ES-I3 (cell line): ENCODE measurements at regions not wholly inside any gene's neighbourhood (a gene's known extent, or its start where the extent isn't known, plus 50 kb on each side); places are given as distances from the start of the nearest gene placed in this dataset.

Source experiments
- H3K36me3 ChIP-seq: 2 replicates; pipeline ENCODE4 v1.6.1; 2013; ENCODE audit warnings: mild to moderate bottlenecking, low read length, control low read depth, moderate library complexity; ENCODE audit not compliant: insufficient read depth
- H3K4me1 ChIP-seq: 2 replicates; pipeline ENCODE4 v1.6.1; 2013; ENCODE audit warnings: mild to moderate bottlenecking, control low read depth, low read length; ENCODE audit not compliant: insufficient read depth
- H3K9ac ChIP-seq: 2 replicates; pipeline ENCODE4 v1.6.1; 2013; ENCODE audit warnings: low read depth, mild to moderate bottlenecking, low read length, moderate library complexity
- H3K9me3 ChIP-seq: 2 replicates; pipeline ENCODE4 v1.6.1; 2013; ENCODE audit warnings: mild to moderate bottlenecking, low read length, moderate library complexity; ENCODE audit not compliant: control insufficient read depth, insufficient read depth

DNA sequence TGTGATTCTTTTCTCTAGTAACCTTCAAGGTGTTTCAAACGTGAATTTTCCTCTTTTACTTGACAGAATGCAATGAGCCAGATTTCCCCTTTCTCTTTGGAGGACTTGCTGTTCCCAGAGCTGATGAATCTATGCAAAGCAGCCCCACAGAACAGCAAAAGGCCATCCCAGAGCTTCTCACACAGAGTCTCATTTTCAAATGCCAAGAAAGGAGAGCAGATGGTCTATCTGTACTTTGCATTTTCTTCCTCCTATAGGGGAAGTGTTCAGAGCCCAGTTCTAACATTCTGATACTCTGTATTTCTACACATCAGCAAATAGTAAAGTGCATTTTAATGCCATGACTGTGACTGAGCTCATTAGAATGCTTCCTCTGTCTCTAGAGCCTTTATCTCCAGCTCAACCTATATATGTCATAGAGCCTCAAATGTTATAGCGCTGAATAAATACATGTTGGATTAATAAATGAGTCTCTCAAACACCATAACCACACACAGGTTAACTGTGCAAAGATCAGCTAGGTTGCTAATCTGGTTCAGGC is 81.8 kb upstream of the EYA4 start:
- no peaks in the 10 kb centered on the region for H3K9me3 ChIP-seq
- H3K36me3 ChIP-seq: no peaks in the 10 kb centered on the region
- H3K9ac ChIP-seq: no peak overlapping the region
- no peaks in the 10 kb centered on the region; the same call in 1 of the 2 replicates for H3K4me1 ChIP-seq

DNA sequence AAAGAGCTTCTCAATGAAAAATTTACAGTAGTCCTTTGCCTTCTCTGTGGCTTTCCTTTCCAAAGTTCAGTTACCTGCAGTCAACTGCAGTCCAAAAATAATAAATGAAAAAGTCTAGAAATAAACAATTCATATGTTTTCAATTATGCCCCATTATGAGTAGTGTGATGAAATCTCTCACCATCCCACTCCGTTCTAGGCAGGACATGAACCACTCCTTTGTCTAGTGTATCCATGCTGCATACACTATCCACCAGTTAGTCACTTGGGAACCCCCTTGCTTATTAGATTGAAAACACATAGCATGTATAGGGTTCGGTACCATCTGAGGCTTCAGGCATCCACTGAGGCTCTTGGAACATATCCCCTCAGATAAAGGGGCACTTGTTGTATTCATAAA is 80.6 kb upstream of the EYA4 start:
- Histone ChIP-seq H3K36me3 (no peaks in the 10 kb centered on the region), H3K9me3 (no peaks in the 10 kb centered on the region), H3K4me1 (no peaks in the 10 kb centered on the region; the same call in 1 of the 2 replicates), H3K9ac (no peak overlapping the region)

DNA sequence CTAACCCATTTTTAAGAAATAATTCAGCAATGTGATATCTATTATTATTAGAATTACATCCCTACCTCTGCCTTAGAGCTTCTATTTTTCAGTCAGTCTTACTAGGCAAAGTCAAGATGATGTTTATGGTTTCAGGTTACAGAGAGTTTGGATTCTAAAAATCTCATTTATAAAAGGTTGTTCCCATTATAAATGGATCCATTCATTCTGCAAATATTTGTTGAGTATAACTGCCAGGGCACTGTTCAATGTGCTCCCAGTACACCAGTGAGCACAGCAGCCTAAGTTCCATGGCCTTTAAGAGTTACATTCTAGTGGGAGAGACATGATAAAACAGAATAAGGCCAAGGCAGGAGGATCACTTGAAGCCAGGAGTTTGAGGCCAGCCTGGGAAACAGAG is 75.9 kb upstream of the EYA4 start:
- H3K36me3 ChIP-seq: no peaks in the 10 kb centered on the region

DNA sequence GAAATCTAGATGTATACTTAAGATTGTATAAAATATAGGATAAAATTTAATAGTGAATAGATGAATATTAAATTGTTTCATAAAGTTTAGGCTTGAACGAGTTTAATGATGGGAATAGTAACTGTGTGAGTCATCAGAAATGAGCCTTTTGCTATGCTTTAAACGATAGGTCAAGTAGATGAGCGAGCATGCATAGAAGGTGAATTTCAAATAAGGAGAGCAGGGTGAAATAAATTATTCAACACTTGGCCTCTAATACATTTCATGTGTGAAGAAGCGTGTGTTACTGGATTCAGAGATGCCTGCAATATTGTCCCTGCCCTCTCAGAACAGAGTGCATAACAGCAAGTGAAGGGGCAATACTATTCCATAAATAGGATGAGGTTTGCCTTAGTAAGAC is 74.4 kb upstream of the EYA4 start:
- Histone ChIP-seq H3K9ac (no peak overlapping the region), H3K4me1 (peaks cover 11% of the 10 kb centered on the region; the same call in 1 of the 2 replicates), H3K36me3 (no peaks in the 10 kb centered on the region)

More for the DNA sequence above, 75.9 kb upstream of the EYA4 start:
- Histone ChIP-seq H3K9ac (no peak overlapping the region), H3K9me3 (no peaks in the 10 kb centered on the region), H3K4me1 (peaks cover 11% of the 10 kb centered on the region; the same call in 1 of the 2 replicates)

DNA sequence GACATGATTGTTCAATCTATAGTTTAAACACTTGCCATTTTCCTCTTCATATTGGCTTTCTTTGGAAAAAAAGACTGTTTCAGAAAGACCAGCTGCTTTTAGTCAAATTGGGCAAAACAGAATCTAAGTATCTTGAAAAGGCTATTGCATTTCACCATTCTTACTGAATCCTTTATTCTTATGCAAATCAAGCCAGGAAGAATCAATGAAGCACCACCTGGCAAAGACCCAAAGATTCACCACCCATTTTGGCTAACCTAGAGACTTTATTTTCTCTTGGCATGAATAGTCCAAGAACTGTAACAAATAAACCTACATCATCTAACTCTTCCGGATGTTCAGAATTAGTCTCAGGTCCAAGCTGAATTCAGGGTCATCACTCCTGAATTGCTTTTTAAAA is 71.3 kb upstream of the EYA4 start:
- Histone ChIP-seq H3K9ac (no peak overlapping the region), H3K9me3 (peaks cover 5% of the 10 kb centered on the region; the same call in 1 of the 2 replicates), H3K4me1 (peaks cover 11% of the 10 kb centered on the region; the same call in 1 of the 2 replicates), H3K36me3 (no peaks in the 10 kb centered on the region)

More for the DNA sequence above, 74.4 kb upstream of the EYA4 start:
- H3K9me3 ChIP-seq: no peaks in the 10 kb centered on the region

DNA sequence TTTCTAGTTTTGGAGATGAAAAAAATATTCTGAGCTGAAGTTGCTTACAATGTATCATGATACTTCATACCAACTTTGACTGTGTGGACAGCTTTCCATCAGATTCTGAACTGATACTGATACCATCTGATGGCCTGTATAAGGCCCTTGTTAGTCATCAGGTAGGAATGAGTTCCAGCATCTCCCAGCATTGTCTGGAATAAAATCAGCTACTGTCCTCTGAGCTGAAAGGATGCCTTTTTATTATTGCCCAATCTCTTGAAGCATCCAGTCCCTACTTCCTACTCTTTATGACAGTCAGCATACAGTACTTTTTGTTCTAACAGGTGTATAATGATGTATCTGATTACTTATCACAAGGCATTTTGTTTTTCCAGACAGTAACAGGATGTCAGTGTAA is 70.6 kb upstream of the EYA4 start:
- H3K36me3 ChIP-seq: no peaks in the 10 kb centered on the region

DNA sequence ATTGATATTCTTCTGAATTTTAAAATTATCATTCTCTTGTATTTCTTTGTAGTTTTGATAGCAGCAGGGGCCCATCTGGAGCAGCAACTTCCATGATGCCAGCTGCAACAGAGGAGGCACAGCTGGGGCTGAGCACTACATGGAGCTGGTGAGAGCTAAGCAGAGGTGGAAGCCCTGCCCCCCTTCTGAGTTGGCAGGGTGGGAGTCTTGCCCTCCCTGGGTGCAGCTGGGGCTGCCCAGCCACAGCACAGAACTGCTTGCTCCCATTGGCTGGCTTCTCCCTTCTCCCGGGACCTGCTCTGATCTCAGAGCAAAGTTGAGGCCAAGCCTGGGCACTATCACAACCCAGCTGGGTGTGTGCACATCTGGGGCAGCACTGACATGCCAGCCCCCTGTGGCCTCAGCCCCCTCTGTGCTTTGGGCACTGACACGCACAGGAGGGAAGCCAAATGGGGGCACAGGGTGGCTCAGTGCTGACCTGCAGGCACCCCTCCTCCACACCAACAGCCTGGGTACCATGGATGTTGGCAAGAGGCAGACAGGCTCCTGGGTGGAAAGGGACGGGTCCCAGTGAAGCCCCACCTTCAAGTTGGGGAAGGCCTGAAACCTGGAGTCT is 69.1 kb upstream of the EYA4 start:
- Histone ChIP-seq H3K36me3 (no peaks in the 10 kb centered on the region), H3K9me3 (peaks cover 5% of the 10 kb centered on the region; the same call in 1 of the 2 replicates), H3K4me1 (peaks cover 11% of the 10 kb centered on the region; the same call in 1 of the 2 replicates), H3K9ac (no peak overlapping the region)

More for the DNA sequence above, 70.6 kb upstream of the EYA4 start:
- Histone ChIP-seq H3K9ac (no peak overlapping the region), H3K4me1 (peaks cover 11% of the 10 kb centered on the region; the same call in 1 of the 2 replicates), H3K9me3 (peaks cover 5% of the 10 kb centered on the region; the same call in 1 of the 2 replicates)

DNA sequence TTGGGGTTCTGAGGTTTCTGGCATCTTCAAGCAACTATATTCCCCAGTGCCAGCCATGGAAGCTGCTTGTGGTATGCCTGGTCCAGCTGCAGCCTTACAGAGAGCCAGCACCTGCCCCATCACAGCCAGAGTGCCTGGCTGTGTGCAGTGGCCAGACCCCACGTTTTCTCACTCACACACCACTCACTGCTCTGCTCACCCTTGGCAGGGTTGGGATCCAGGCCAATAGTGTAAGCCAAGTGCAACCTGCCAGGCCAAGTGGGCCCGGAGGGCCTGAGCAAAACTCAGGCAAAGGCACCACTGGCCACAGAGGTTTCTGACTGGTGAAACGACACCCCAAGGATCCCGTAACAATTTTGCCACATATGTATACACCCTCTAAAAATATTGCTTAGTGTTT is 67.9 kb upstream of the EYA4 start:
- Histone ChIP-seq H3K36me3 (no peaks in the 10 kb centered on the region), H3K4me1 (peaks cover 11% of the 10 kb centered on the region; the same call in 1 of the 2 replicates), H3K9me3 (peaks cover 5% of the 10 kb centered on the region; the same call in 1 of the 2 replicates), H3K9ac (no peak overlapping the region)

DNA sequence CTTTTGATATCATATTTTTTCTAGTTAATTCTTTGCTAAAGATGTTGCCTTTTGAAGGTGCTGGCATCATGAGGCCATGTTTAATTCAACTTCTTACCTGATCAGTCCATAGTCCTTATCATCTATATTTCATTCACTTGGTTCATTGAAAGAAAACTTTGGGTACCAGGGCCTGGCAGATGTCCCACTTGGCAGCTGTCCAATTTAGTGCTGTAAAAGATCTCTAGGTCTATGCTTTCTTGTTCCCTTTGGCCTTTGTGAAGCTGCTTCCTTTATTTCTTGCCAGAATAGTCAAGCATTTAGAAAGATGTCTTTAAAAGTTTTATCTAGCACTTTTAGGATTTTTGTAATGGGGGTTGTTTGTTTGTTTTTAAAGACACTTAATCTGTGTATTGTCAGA is 61.7 kb upstream of the EYA4 start:
- H3K4me1 ChIP-seq: no peaks in the 10 kb centered on the region
- H3K9me3 ChIP-seq: no peaks in the 10 kb centered on the region
- H3K36me3 ChIP-seq: no peaks in the 10 kb centered on the region
- no peak overlapping the region for H3K9ac ChIP-seq

DNA sequence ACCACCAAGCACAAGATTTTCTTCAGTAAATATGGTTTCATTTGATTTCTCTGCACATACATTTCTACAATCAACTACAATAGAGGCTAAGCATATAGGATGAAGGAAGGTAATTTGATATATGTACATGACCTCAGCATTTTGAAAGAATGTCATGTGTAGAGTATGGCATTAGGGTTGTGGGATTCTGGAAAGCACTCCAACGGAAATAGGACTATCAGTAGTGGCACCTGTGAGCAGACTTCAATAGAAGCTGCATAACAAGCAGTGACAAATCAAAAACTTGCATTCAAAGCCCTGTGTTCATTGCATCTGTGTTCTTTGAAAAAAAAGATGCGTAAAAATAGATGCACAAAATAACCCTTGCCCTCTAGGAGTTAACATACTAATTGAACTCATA is 57.5 kb upstream of the EYA4 start:
- H3K4me1 ChIP-seq: peaks cover 11% of the 10 kb centered on the region
- no peaks in the 10 kb centered on the region for H3K36me3 ChIP-seq
- no peaks in the 10 kb centered on the region for H3K9me3 ChIP-seq
- H3K9ac ChIP-seq: no peak overlapping the region

DNA sequence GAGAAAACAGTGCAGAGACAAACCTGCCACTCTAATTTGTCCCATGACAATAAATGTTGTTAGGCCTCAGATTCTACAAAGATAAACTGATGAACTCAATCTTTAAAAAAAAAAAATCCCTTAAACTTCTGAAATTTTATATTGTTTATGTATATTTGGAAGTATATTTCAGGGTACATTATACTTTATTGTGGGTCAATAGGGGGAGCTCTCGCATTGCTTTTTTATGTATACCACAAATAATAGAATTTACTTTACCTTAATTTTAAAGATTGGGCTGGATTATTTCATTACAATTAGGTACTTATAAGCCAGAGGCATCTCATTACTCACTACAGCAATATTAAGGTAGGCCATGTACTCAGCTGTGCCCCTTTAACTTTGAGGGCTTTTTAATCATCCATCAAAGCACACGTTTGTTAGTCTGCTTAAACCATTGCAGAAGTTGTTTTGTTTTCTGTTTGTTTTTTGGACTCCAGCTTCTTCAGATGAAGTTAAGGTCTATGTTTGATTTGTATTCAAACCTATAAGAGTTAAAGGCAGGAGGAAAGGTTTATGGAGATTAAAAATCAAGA is 56.3 kb upstream of the EYA4 start:
- peaks cover 14% of the 10 kb centered on the region for H3K4me1 ChIP-seq

DNA sequence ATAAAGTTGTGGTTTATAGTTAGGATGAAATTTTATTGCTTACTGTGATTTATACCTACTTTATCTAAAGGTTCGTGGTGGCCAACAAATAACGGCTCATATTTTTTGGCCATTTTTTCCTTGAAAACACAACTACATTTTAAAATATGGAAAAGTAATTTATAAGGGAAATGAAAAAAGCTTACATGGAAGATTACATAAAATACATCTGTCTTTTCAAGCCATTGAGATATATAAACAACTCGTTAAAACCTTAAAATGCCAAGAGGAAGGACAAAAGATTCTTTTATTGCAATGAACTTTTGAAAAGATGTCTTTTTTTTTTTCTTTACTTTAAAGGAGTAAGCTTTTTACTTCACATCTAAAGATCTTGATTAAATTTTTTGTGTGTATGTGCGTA is 55.4 kb upstream of the EYA4 start:
- Histone ChIP-seq H3K9me3 (no peaks in the 10 kb centered on the region), H3K36me3 (no peaks in the 10 kb centered on the region), H3K4me1 (peaks cover 14% of the 10 kb centered on the region), H3K9ac (no peak overlapping the region)

More for the DNA sequence above, 56.3 kb upstream of the EYA4 start:
- Histone ChIP-seq H3K36me3 (no peaks in the 10 kb centered on the region), H3K9ac (no peak overlapping the region), H3K9me3 (no peaks in the 10 kb centered on the region)

DNA sequence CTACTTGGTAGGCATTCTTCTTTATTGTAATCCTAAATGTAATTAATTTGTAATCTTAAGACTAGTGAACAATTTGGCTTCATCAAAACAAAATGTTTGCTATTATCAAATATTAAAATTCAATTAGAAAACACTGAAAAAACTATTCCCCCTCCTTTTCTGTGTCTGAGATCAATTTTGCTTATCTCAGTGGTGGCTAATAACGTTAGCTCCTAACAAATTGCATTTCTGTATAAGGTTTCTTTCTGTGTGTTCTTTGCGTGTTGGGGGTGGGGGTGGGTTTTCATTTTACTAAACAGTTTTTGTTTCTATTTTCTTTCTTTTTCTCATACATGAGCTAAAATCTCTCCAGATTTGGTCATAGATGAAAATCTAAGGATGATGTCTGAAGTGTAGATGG is 54.0 kb upstream of the EYA4 start:
- no peak overlapping the region for H3K9ac ChIP-seq
- H3K4me1 ChIP-seq: peaks cover 14% of the 10 kb centered on the region
- no peaks in the 10 kb centered on the region for H3K9me3 ChIP-seq
- no peaks in the 10 kb centered on the region for H3K36me3 ChIP-seq

DNA sequence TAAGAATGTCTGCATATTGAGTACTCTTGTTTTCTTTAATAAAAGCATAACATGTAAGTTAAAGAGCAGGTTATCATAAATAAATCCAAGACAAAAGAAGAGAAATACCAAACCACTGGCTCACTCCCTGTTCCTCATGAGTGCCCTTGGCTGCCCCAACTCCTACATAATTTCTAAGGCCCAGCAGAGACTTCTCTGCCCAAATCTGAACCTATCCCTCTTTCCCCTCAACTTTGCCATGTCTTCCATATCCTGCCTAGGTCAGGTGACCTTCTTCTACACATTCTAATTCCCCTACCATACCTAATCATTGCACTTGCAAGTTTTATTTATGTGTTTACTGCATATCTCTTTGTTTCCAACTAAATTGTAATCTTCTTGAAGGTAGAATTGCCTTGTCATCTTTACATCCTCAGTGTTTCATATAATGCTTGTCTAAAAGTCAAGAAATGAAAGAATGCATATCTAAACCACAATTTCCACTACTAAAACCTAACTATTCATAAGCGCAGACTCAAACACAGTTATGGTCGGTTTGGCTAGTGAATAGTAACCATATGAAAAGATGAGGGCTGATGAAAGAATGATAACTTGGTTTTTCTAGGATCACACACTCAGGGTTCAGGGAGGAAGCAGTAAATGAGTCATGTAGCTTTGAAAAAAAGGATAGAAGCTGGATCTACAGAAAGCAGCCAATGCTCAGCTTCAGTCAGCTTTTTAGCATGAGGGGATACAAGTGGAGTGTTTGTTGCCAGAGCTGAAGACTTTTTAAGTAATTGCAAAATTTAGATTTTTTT is 53.3 kb upstream of the EYA4 start:
- H3K9ac ChIP-seq: no peak overlapping the region
- no peaks in the 10 kb centered on the region for H3K9me3 ChIP-seq
- peaks cover 14% of the 10 kb centered on the region for H3K4me1 ChIP-seq
- H3K36me3 ChIP-seq: no peaks in the 10 kb centered on the region
